ENCODE measurements at regions not wholly inside any gene's neighbourhood (a gene's known extent, or its start where the extent isn't known, plus 50 kb on each side); places are given as distances from the start of the nearest gene placed in this dataset.

GRCh38 chr2:156937430-156937829 is 320.1 kb upstream of the GALNT5 start:
- Histone ChIP-seq H3K4me3 (no peak overlapping the region), H3K27me3 (no peaks in the 10 kb centered on the region), H3K27ac (no peak overlapping the region), H3K36me3 (no peaks in the 10 kb centered on the region), H3K9me3 (no peaks in the 10 kb centered on the region), H3K4me1 (no peaks in the 10 kb centered on the region)
- TF ChIP-seq CTCF (IDR thresholded peaks at IDR 0.05) (no peak), EP300 (IDR thresholded peaks at IDR 0.05) (no peak), POLR2A (IDR thresholded peaks at IDR 0.05) (no peak)
- DNase-seq (ENCODE audit: low spot score in 2 of 2): no peak
- WGBS, 2 donors: 65 to 96% methylated on average over 1 of the region's 1 CpG

GRCh38 chr2:156944871-156945270 is 312.6 kb upstream of the GALNT5 start:
- Histone ChIP-seq H3K4me1 (no peaks in the 10 kb centered on the region), H3K27me3 (no peaks in the 10 kb centered on the region), H3K27ac (no peak overlapping the region), H3K36me3 (no peaks in the 10 kb centered on the region), H3K4me3 (no peak overlapping the region), H3K9me3 (no peaks in the 10 kb centered on the region)
- TF ChIP-seq POLR2A (IDR thresholded peaks at IDR 0.05) (no peak), CTCF (IDR thresholded peaks at IDR 0.05) (no peak), EP300 (IDR thresholded peaks at IDR 0.05) (no peak)
- 69 to 73% methylated on average over 2 of the region's 2 CpGs for WGBS, 2 donors
- DNase-seq (ENCODE audit: low spot score in 2 of 2): no peak

DNA sequence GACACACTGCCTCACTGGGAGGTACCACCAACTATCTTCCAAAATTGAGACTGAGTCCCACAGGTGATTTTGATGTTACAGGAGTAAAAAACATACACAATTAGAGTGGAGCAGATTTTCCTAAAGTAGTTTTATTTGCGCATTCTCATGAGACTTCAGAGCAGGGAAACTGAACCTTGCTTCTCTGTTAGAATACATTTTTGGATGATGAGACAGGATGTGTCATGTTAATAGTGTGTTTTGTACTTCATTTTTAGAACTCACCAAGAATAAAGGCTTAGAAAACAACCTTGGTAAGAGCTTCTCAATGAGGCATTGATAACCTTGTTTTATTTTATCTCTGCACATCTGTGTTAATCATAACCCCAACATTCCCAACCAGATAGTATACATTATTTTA is 310.2 kb upstream of the GALNT5 start:
- Histone ChIP-seq H3K4me1 (no peaks in the 10 kb centered on the region), H3K27me3 (no peaks in the 10 kb centered on the region), H3K4me3 (no peak overlapping the region), H3K36me3 (no peaks in the 10 kb centered on the region), H3K9me3 (peaks cover 0 to 13% (median 3%) of the 10 kb centered on the region in 4 donors), H3K27ac (no peak overlapping the region)
- 96 to 98% methylated on average over 1 of the region's 1 CpG for WGBS, 2 donors
- no peak for DNase-seq (ENCODE audit: low spot score in 2 of 2)
- TF ChIP-seq CTCF (IDR thresholded peaks at IDR 0.05) (no peak), POLR2A (IDR thresholded peaks at IDR 0.05) (no peak), EP300 (IDR thresholded peaks at IDR 0.05) (no peak)

DNA sequence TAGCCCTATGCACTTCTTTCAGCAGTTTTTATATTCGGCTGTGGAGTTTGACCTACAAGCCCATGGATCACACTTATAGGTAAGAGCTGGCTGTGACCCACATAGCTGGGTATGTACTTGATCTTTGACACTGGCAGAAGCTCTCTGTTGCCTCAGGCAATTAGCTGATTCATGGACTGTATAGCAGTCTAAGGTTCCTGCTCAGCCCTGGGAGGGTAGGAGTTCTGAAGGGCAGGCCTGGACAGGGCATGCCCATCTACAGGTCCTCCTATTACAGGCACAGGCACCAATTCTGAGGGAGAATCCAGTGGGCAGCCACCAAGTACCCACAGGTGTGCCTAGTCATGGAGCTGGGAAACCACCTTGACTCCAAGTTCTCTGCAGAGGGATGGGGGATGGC is 301.8 kb upstream of the GALNT5 start:
- Histone ChIP-seq H3K4me1 (no peaks in the 10 kb centered on the region), H3K4me3 (no peak overlapping the region), H3K36me3 (no peaks in the 10 kb centered on the region), H3K27me3 (no peaks in the 10 kb centered on the region), H3K9me3 (peaks cover 0 to 52% (median 5%) of the 10 kb centered on the region in 4 donors), H3K27ac (no peak overlapping the region)
- WGBS, 2 donors: 82 to 93% methylated on average over 1 of the region's 1 CpG
- DNase-seq (ENCODE audit: low spot score in 2 of 2): no peak
- TF ChIP-seq CTCF (IDR thresholded peaks at IDR 0.05) (no peak), POLR2A (IDR thresholded peaks at IDR 0.05) (no peak), EP300 (IDR thresholded peaks at IDR 0.05) (no peak)

DNA sequence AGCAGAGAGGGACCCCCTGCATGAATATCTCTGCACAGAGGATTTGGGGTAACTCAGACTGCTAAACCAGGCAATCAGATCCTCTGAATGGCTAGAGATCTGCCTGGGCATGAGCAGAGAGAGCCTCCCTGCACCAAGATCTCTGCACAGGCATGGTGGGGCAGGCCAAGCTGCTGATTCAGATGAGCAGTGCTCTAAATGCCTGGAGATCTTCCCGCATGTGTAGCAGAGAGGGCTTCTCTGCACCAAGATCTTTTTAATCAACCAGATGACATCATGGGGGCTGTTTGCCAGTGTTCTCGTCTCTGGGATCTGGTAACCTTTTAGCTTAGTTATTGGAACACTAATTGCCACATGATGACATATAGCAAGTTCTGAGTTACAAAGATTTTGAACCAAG is 301.3 kb upstream of the GALNT5 start:
- TF ChIP-seq CTCF (IDR thresholded peaks at IDR 0.05) (no peak), EP300 (IDR thresholded peaks at IDR 0.05) (no peak), POLR2A (IDR thresholded peaks at IDR 0.05) (no peak)
- Histone ChIP-seq H3K27ac (no peak overlapping the region), H3K9me3 (peaks cover 0 to 48% (median 5%) of the 10 kb centered on the region in 4 donors), H3K4me3 (no peak overlapping the region), H3K27me3 (no peaks in the 10 kb centered on the region), H3K4me1 (no peaks in the 10 kb centered on the region), H3K36me3 (no peaks in the 10 kb centered on the region)
- WGBS, 2 donors: 84 to 88% methylated on average over 2 of the region's 2 CpGs
- DNase-seq (ENCODE audit: low spot score in 2 of 2): no peak

All from tibial nerve (tissue), 4 donors.